ENCODE measurements at regions not wholly inside any gene's neighbourhood (a gene's known extent, or its start where the extent isn't known, plus 50 kb on each side); places are given as distances from the start of the nearest gene placed in this dataset.

DNA sequence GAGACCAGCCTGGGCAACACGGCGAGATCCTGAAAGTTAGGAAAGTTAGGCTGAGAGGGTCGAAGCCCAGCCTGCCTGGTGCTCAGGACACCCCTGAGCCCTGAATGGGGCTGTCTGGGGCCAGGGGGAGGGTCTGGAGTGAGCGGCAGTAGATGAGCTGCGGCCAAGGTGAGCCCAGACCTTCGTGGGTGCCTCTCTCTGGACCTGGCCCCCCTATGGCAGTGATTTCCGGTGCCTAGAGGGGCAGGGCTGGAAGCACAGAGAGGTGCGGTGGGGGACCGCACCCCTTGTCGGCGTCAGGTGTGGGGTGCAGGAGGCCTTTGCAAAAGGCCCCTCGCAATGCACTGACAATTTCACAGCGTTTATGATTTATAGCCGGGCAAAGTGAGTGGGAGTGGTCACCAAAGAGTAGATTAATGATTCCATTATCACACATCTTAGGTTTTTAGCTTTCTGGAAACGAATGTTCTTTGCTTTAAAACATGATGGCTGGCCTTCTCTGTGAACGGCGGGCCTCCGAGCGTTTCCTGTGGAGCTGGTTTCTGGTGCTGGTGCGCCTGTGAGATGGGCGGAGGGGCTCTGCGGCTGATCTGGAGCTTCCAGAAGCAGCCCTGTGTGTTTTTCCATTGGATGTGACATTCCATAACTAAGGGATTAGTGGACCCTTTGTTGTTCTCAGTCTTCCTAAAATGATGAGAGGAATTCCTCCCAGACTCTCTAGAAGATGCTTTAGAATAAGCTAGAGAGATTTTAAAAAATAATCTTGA, 171.0 kb upstream of the ZNF32 start:
- TF ChIP-seq, protein P1, sequence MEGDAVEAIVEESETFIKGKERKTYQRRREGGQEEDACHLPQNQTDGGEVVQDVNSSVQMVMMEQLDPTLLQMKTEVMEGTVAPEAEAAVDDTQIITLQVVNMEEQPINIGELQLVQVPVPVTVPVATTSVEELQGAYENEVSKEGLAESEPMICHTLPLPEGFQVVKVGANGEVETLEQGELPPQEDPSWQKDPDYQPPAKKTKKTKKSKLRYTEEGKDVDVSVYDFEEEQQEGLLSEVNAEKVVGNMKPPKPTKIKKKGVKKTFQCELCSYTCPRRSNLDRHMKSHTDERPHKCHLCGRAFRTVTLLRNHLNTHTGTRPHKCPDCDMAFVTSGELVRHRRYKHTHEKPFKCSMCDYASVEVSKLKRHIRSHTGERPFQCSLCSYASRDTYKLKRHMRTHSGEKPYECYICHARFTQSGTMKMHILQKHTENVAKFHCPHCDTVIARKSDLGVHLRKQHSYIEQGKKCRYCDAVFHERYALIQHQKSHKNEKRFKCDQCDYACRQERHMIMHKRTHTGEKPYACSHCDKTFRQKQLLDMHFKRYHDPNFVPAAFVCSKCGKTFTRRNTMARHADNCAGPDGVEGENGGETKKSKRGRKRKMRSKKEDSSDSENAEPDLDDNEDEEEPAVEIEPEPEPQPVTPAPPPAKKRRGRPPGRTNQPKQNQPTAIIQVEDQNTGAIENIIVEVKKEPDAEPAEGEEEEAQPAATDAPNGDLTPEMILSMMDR (IDR thresholded peaks at IDR 0.05; ENCODE audit: poor library complexity, severe bottlenecking), result no peak
- H3K9me3 ChIP-seq (ENCODE audit: severe bottlenecking), result no peaks in the 10 kb centered on the region
- no peak overlapping the region for H3K4me3 ChIP-seq (ENCODE audit: severe bottlenecking)
- H3K27ac ChIP-seq (ENCODE audit: poor library complexity, severe bottlenecking), result no peak overlapping the region
- DNase-seq (ENCODE audit: low spot score), result no peak
- no peaks in the 10 kb centered on the region for H3K4me1 ChIP-seq (ENCODE audit: insufficient read depth, poor library complexity, severe bottlenecking)
- no peaks in the 10 kb centered on the region for H3K27me3 ChIP-seq (ENCODE audit: insufficient read depth, poor library complexity, severe bottlenecking)
- no peak for ATAC-seq (ENCODE audit: low read depth)
- no peaks in the 10 kb centered on the region for H3K36me3 ChIP-seq (ENCODE audit: low read depth)

DNA sequence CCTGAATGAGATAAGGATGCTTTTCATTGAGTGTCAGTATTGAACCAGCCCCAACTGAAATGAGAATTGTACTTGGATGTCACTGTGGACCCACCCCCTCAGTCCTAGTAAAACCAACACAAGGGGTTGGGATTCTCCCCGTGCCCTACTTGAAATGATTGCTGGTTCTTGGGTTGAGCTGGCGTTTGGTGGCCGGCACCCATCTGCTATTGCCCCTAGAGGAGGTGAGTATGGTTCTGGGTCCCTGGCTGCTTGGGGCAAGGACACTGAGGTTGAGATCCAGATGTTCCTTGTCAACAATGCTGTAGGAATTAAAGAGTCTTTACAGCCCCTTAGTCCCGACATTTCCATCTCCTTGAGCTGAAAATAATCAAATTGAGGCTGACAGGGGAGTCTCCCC, 170.0 kb upstream of the ZNF32 start:
- no peak overlapping the region for H3K27ac ChIP-seq (ENCODE audit: poor library complexity, severe bottlenecking)
- TF ChIP-seq, protein P1 (IDR thresholded peaks at IDR 0.05; ENCODE audit: poor library complexity, severe bottlenecking), result no peak
- H3K36me3 ChIP-seq (ENCODE audit: low read depth), result no peaks in the 10 kb centered on the region
- no peak overlapping the region for H3K4me3 ChIP-seq (ENCODE audit: severe bottlenecking)
- ATAC-seq (ENCODE audit: low read depth) (no peak), DNase-seq (ENCODE audit: low spot score) (no peak)
- no peaks in the 10 kb centered on the region for H3K27me3 ChIP-seq (ENCODE audit: insufficient read depth, poor library complexity, severe bottlenecking)
- H3K4me1 ChIP-seq (ENCODE audit: insufficient read depth, poor library complexity, severe bottlenecking), result no peaks in the 10 kb centered on the region
- no peaks in the 10 kb centered on the region for H3K9me3 ChIP-seq (ENCODE audit: severe bottlenecking)

DNA sequence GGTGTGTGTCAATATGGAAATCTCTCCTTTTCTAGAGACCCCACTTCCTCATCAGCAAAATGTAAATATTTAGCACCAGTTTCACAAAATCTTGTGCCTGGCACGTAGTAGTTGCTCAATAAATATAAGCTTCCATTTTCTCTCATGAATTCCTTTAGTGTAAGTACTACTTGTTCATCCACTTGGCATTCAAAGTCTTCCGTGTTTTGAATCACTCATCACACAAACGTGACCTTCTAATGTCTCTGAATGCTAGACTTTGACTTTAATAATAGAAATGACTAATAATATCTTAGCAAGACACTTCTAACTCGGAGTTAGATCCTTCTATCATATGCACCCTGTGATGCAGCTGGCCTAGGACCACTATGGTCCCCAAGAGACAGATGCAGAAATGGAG, 168.7 kb upstream of the ZNF32 start:
- TF ChIP-seq, protein P1 (IDR thresholded peaks at IDR 0.05; ENCODE audit: poor library complexity, severe bottlenecking), result no peak
- no peak overlapping the region for H3K27ac ChIP-seq (ENCODE audit: poor library complexity, severe bottlenecking)

DNA sequence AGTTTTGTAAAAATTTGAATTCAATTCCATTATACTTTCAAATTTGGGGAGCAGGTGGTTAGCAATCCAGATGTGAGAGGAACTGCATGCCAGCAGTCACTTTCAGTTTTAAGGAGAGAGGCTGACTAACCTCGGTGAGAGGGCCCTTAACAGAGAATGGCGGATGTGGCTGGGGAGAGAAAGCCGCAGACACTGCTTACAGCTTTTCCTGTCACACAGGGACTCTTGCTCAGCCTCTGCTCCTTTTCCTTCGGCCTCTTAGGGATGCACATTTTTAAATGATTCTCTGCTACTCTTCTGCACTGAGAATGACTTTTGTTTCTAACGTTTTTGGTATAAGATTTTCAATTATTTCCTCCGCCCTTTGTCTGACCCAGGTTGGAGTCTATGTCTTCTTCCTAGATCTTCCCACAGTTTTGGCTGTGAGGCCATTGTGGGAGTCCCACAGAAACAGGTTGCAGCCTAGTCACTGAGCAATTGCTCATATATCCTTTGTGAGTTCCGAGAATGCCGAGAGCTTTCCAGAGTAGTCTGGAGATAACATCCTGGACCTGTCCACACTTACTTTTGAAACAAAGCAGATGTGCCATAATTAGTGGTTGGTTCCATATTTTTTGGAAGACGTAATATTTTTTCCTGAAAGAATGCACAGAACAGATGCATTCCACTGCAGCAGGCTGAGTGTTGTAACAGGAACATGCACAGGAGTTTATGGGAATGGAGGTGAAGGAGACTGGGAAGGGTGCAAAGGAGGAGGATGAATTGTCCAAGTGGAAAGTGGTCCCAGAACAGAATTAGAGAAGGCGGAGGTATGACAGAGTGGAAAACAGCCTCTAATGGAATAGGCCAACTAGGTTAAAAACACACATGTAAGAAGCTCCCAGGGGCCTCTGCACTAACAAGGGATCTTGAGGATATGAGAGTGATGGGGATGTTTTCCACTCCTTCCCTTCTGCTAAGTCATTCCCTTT, 168.0 kb upstream of the ZNF32 start:
- no peak overlapping the region for H3K27ac ChIP-seq (ENCODE audit: poor library complexity, severe bottlenecking)
- H3K9me3 ChIP-seq (ENCODE audit: severe bottlenecking), result no peaks in the 10 kb centered on the region
- DNase-seq (ENCODE audit: low spot score), result no peak
- no peaks in the 10 kb centered on the region for H3K27me3 ChIP-seq (ENCODE audit: insufficient read depth, poor library complexity, severe bottlenecking)
- ATAC-seq (ENCODE audit: low read depth), result no peak
- no peaks in the 10 kb centered on the region for H3K4me1 ChIP-seq (ENCODE audit: insufficient read depth, poor library complexity, severe bottlenecking)
- TF ChIP-seq, protein P1 (IDR thresholded peaks at IDR 0.05; ENCODE audit: poor library complexity, severe bottlenecking), result no peak
- H3K4me3 ChIP-seq (ENCODE audit: severe bottlenecking), result no peak overlapping the region
- H3K36me3 ChIP-seq (ENCODE audit: low read depth), result no peaks in the 10 kb centered on the region

More for the DNA sequence above, 168.7 kb upstream of the ZNF32 start:
- no peaks in the 10 kb centered on the region for H3K36me3 ChIP-seq (ENCODE audit: low read depth)
- no peak overlapping the region for H3K4me3 ChIP-seq (ENCODE audit: severe bottlenecking)
- ATAC-seq (ENCODE audit: low read depth), result no peak
- H3K27me3 ChIP-seq (ENCODE audit: insufficient read depth, poor library complexity, severe bottlenecking), result no peaks in the 10 kb centered on the region
- H3K9me3 ChIP-seq (ENCODE audit: severe bottlenecking), result no peaks in the 10 kb centered on the region
- no peaks in the 10 kb centered on the region for H3K4me1 ChIP-seq (ENCODE audit: insufficient read depth, poor library complexity, severe bottlenecking)
- no peak for DNase-seq (ENCODE audit: low spot score)

Measured in RWPE2 (cell line).